Activated T-helper 1 cell treated with anti-CD3 and anti-CD28 coated beads, Interleukin-12 subunit alpha, Interleukin-12 subunit beta, Interleukin-2, Interleukin-4 antibody, amounts not matched to agents 30 ng/mL and 10 ng/mL and 1 ng/mL, durations not matched to agents 14 hours and 24 hours and 36 hours (primary cell): ENCODE measurements at regions not wholly inside any gene's neighbourhood (a gene's known extent, or its start where the extent isn't known, plus 50 kb on each side); places are given as distances from the start of the nearest gene placed in this dataset.
"Not testable (repeated sequence)": the region's sequence is repeated elsewhere in the genome, so short reads cannot be mapped to it uniquely, and the experiment has no call there.

ENCODE experiments used
- DNase-seq: peaks from one replicate; pipeline ENCODE4 v3.0.0; 2021; ENCODE audit warnings: low spot score
- H3K27ac Mint-ChIP-seq: one replicate; pipeline ENCODE4 v1.8.0; 2021; ENCODE audit warnings: mild to moderate bottlenecking, mixed read lengths
- H3K27me3 Mint-ChIP-seq: one replicate; pipeline ENCODE4 v1.8.0; 2022; ENCODE audit warnings: mild to moderate bottlenecking, moderate library complexity, mixed read lengths; ENCODE audit not compliant: insufficient read depth
- H3K36me3 Mint-ChIP-seq: one replicate; pipeline ENCODE4 v1.8.0; 2021; ENCODE audit warnings: low read depth, mixed read lengths
- H3K4me1 Mint-ChIP-seq: one replicate; pipeline ENCODE4 v1.8.0; 2021; ENCODE audit warnings: low read depth, mixed read lengths
- H3K4me3 Mint-ChIP-seq: one replicate; pipeline ENCODE4 v1.8.0; 2021; ENCODE audit warnings: mild to moderate bottlenecking, moderate library complexity, mixed read lengths
- H3K9me3 Mint-ChIP-seq: one replicate; pipeline ENCODE4 v1.8.0; 2021; ENCODE audit warnings: mixed read lengths
- intact Hi-C: fragments of 100-400 bp; cut with micrococcal nuclease; formaldehyde crosslinking; loops from one replicate; pipeline ENCODE4 v1.15.1; 2024

DNA sequence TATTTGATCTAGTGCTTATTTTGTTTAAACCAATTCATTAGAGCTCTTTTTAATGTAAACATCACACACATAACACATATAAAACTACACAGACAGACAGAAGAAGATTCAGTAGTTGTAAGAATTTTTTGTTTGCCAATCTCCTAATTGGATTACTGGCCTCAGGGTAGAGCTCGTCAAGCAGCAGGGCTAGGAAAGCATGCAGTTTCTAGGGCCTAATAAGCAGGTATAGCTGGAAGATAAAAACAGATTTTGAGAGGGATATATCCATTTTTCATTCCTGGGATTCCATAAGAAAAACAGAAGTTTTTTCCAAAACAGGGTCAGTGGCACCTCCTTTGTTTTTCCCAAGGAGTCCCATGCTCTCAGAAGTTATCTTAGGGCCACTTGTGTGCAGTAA is 265.2 kb upstream of the SGO1 start:
- intact Hi-C loops, result no loop called here
- Mint-ChIP-seq H3K27me3 (no peaks in the 10 kb centered on the region), H3K27ac (no peak overlapping the region), H3K9me3 (peaks cover 5% of the 10 kb centered on the region), H3K4me1 (no peaks in the 10 kb centered on the region), H3K4me3 (no peak overlapping the region), H3K36me3 (no peaks in the 10 kb centered on the region)
- no peak for DNase-seq

GRCh38 chr3:20450611-20451010 is 264.6 kb upstream of the SGO1 start:
- Mint-ChIP-seq H3K27ac (no peak overlapping the region), H3K36me3 (no peaks in the 10 kb centered on the region), H3K4me3 (no peak overlapping the region), H3K9me3 (peaks cover 7% of the 10 kb centered on the region), H3K27me3 (no peaks in the 10 kb centered on the region), H3K4me1 (no peaks in the 10 kb centered on the region)
- intact Hi-C loops, result no loop called here
- no peak for DNase-seq

GRCh38 chr3:20442846-20443245 is 256.8 kb upstream of the SGO1 start:
- intact Hi-C loops, result no loop called here
- no peaks in the 10 kb centered on the region for H3K4me1 Mint-ChIP-seq
- H3K27me3 Mint-ChIP-seq, result no peaks in the 10 kb centered on the region
- no peak overlapping the region for H3K27ac Mint-ChIP-seq
- no peaks in the 10 kb centered on the region for H3K36me3 Mint-ChIP-seq
- H3K4me3 Mint-ChIP-seq, result no peak overlapping the region
- no peak for DNase-seq
- H3K9me3 Mint-ChIP-seq, result peaks cover 3% of the 10 kb centered on the region

GRCh38 chr3:20427268-20427667 is 241.3 kb upstream of the SGO1 start:
- DNase-seq, H3K27me3 Mint-ChIP-seq, H3K36me3 Mint-ChIP-seq, H3K9me3 Mint-ChIP-seq, H3K4me3 Mint-ChIP-seq, H3K4me1 Mint-ChIP-seq, H3K27ac Mint-ChIP-seq, intact Hi-C loops: not testable (repeated sequence)

- intact Hi-C loops, result no loop called here
- no peak overlapping the region for H3K27ac Mint-ChIP-seq
- peaks cover 3% of the 10 kb centered on the region for H3K9me3 Mint-ChIP-seq
- H3K36me3 Mint-ChIP-seq, result no peaks in the 10 kb centered on the region
- H3K4me1 Mint-ChIP-seq, result no peaks in the 10 kb centered on the region
- DNase-seq, result no peak
- H3K4me3 Mint-ChIP-seq, result no peak overlapping the region
- H3K27me3 Mint-ChIP-seq, result no peaks in the 10 kb centered on the region
These were observed 239.1 kb upstream of the SGO1 start for GRCh38 chr3:20425138-20425537.

DNA sequence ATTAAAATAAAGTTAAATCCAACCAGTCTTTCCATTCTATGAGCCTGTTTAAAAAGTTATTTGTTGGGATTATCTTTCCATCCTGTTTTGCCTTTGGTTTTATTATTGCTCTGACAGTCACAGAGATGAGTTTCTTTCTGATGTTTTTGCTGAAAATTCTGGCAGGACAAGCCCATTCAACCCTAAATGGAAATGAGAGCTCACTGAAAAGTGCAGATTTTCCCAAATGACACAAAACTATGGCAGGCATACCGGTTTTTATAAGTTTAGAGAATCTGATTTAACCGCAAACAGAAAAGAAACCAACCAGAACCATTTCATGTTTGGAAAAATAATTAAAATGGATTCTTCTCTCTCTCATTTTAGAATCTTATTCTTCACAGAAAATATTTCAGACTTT is 238.1 kb upstream of the SGO1 start:
- Mint-ChIP-seq H3K4me1 (no peaks in the 10 kb centered on the region), H3K9me3 (peaks cover 3% of the 10 kb centered on the region), H3K27me3 (no peaks in the 10 kb centered on the region), H3K36me3 (no peaks in the 10 kb centered on the region), H3K27ac (no peak overlapping the region), H3K4me3 (no peak overlapping the region)
- intact Hi-C loops, result no loop called here
- DNase-seq, result no peak

DNA sequence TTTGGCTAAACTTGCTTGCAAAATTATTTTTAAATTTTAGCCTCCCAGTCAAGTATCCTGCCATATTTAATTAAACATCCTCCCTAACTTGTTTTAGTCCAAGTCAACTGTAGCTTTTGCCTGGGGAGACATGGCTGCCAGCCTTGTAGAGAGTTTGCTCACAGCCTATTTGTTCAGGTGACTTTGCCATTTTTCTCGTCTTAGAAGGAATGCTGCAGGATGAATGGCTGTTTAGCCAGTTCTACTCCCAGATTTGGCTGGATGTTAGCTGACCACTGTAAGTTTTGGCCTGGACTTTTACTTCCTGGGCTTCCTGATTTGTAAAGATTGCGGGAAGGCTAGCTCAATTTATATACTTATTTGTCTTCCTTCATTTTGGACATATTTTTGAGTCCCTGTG is 236.4 kb upstream of the SGO1 start:
- Mint-ChIP-seq H3K27ac (no peak overlapping the region), H3K27me3 (no peaks in the 10 kb centered on the region)

DNA sequence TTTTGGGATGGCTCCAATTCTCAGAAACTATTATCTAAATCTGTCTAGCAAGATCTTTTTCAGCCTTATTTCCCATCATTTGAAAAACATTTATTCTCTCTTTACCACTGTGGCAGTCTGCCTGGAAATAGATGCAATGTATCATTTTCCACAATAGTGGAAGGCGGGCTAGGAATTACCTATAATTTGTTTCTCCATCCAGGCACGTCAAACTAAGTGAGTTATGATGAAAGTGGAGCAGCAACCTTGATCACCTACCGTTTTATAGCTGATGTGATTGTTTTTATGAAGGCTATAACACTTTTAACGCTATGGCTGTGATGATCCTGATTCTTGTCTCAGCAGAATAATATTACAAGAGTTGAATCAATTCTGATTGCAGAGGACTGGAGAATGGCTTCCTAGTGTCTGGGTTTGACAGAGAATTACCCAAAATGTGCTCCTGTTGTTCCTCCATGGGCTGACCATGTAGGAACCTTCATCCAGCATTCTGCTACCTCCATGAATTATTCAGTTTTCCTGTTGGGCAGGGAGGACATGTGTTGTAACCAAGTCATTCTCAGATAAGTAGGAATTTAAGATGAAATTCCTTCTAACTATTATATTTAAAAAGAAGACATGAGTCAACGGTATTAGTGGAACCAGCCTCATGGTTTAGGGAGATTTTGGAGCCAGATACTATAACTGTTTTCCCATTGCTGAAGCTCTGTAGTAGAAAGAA is 231.5 kb upstream of the SGO1 start:
- no peak overlapping the region for H3K4me3 Mint-ChIP-seq
- no peak overlapping the region for H3K27ac Mint-ChIP-seq
- H3K27me3 Mint-ChIP-seq, result no peaks in the 10 kb centered on the region
- no peaks in the 10 kb centered on the region for H3K36me3 Mint-ChIP-seq
- DNase-seq, result no peak
- H3K4me1 Mint-ChIP-seq, result no peaks in the 10 kb centered on the region
- intact Hi-C loops, result no loop called here
- H3K9me3 Mint-ChIP-seq, result no peaks in the 10 kb centered on the region

More for the DNA sequence above, 236.4 kb upstream of the SGO1 start:
- no peaks in the 10 kb centered on the region for H3K36me3 Mint-ChIP-seq
- intact Hi-C loops, result no loop called here
- H3K4me3 Mint-ChIP-seq, result no peak overlapping the region
- DNase-seq, result no peak
- peaks cover 3% of the 10 kb centered on the region for H3K9me3 Mint-ChIP-seq
- H3K4me1 Mint-ChIP-seq, result no peaks in the 10 kb centered on the region

DNA sequence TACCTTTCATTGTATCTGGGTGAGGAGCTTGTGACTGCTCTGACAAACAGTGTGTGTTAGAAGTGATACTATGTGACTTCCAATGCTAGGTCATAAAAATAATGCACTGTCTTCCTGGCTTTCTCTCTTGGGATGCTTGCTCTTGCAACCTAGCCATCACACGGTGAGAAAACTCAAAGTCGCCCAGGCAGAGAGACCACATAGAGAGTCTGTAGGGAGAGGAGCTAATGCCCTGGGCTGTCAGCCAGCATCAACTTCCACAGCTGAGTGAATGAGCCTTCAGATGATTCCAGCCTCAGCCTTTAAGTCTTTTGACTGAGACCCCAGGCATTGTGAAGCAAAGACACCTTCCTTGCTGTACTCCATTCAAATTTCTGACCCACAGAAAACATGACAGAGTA is 220.6 kb upstream of the SGO1 start:
- DNase-seq, result no peak
- Mint-ChIP-seq H3K27me3 (peaks cover 3% of the 10 kb centered on the region), H3K27ac (no peak overlapping the region), H3K4me1 (no peaks in the 10 kb centered on the region), H3K36me3 (no peaks in the 10 kb centered on the region), H3K9me3 (no peaks in the 10 kb centered on the region), H3K4me3 (no peak overlapping the region)
- intact Hi-C loops, result no loop called here

- Mint-ChIP-seq H3K9me3 (no peaks in the 10 kb centered on the region), H3K27ac (no peak overlapping the region), H3K27me3 (peaks cover 3% of the 10 kb centered on the region), H3K4me3 (no peak overlapping the region), H3K36me3 (no peaks in the 10 kb centered on the region), H3K4me1 (no peaks in the 10 kb centered on the region)
- no peak for DNase-seq
- intact Hi-C loops, result no loop called here
These were observed 219.7 kb upstream of the SGO1 start for GRCh38 chr3:20405744-20406143.

DNA sequence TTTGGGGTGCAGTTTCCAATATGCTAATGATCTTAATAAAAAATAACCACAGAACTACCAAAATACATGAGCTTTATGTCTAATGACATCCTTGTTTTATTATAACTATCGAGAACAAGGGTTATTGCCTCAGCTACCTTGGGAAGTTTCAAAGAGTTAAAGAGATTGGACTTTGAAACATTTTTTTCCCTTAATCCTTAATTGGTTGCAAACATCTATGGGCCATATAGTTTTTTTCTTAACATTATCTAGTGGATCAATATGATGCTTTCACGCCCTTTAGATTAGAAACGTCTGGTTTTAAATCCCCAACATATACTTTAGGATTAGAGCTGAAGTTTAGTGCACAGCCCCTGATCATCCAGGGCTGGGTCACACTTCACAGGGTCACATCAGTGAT is 219.2 kb upstream of the SGO1 start:
- Mint-ChIP-seq H3K4me1 (no peaks in the 10 kb centered on the region), H3K36me3 (no peaks in the 10 kb centered on the region), H3K27me3 (peaks cover 3% of the 10 kb centered on the region), H3K27ac (no peak overlapping the region), H3K9me3 (no peaks in the 10 kb centered on the region), H3K4me3 (no peak overlapping the region)
- intact Hi-C loops, result no loop called here
- DNase-seq, result no peak

DNA sequence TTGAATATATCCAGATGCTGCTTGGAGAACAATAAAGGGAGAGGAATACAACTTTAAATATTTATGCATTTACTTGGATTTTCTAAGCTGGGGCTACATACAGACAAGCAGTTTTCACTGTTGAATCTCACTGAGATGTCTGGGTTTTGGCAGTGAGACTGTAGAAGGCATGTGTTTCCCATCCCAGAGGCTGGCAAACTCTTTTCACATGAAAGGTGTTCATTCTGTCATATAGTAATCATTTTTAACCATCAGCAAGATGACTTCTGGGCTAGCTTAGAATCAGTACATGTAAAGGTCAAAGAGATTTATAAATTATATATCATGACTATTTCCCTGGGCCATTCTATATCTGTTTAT is 218.7 kb upstream of the SGO1 start:
- no peak overlapping the region for H3K4me3 Mint-ChIP-seq
- H3K27ac Mint-ChIP-seq, result no peak overlapping the region
- intact Hi-C loops, result no loop called here
- no peaks in the 10 kb centered on the region for H3K9me3 Mint-ChIP-seq
- H3K4me1 Mint-ChIP-seq, result no peaks in the 10 kb centered on the region
- H3K36me3 Mint-ChIP-seq, result no peaks in the 10 kb centered on the region
- no peak for DNase-seq
- H3K27me3 Mint-ChIP-seq, result peaks cover 3% of the 10 kb centered on the region

GRCh38 chr3:20403986-20404740 is 218.2 kb upstream of the SGO1 start:
- H3K36me3 Mint-ChIP-seq, result no peaks in the 10 kb centered on the region
- H3K9me3 Mint-ChIP-seq, result no peaks in the 10 kb centered on the region
- H3K4me3 Mint-ChIP-seq, result no peak overlapping the region
- intact Hi-C loops, result no loop called here
- H3K4me1 Mint-ChIP-seq, result no peaks in the 10 kb centered on the region
- H3K27ac Mint-ChIP-seq, result no peak overlapping the region
- peaks cover 3% of the 10 kb centered on the region for H3K27me3 Mint-ChIP-seq
- DNase-seq, result no peak
